Testis (tissue), 2 donors: ENCODE measurements at regions not wholly inside any gene's neighbourhood (a gene's known extent, or its start where the extent isn't known, plus 50 kb on each side); places are given as distances from the start of the nearest gene placed in this dataset.

Source experiments
- CTCF ChIP-seq, 3 experiments: fragments of 450-650 bp in 2 of 3; fragments of 200-600 bp in 1 of 3; sonication (generic) in 1 of 3; IDR thresholded peaks; one replicate each; pipeline ENCODE4 v1.5.1; 2016 to 2019; ENCODE audit warnings: antibody characterized with exemption in 3 of 3, mild to moderate bottlenecking in 2 of 3, moderate library complexity in 1 of 3
- POLR2A ChIP-seq: fragments of 450-650 bp; IDR thresholded peaks from one replicate; pipeline ENCODE4 v1.6.1; 2017; ENCODE audit warnings: antibody characterized with exemption, mild to moderate bottlenecking, moderate library complexity

GRCh38 chr7:57210212-57210611 lies 78.0 kb upstream of the ZNF479 start:
- TF ChIP-seq CTCF (IDR thresholded peaks at IDR 0.05) (no peak), POLR2A (no peak)
